Erythroblast (primary cell): ENCODE measurements at regions not wholly inside any gene's neighbourhood (a gene's known extent, or its start where the extent isn't known, plus 50 kb on each side); places are given as distances from the start of the nearest gene placed in this dataset.

Experiments used
- GATA1 ChIP-seq: IDR thresholded peaks from 2 replicates; pipeline ENCODE4 v1.6.1; 2011; ENCODE audit warnings: low read depth, mild to moderate bottlenecking, control low read depth, low read length, moderate library complexity
- POLR2A ChIP-seq: IDR thresholded peaks from 2 replicates; pipeline ENCODE4 v1.6.1; 2011; ENCODE audit warnings: mild to moderate bottlenecking, low read length

- TF ChIP-seq POLR2A = no peak
- TF ChIP-seq GATA1 = no peak
Measured at GRCh38 chr22:48708558-48709245, 1119.0 kb downstream of the BRD1 start.
